Progenitor cell of endocrine pancreas (in vitro differentiated cells): ENCODE measurements at regions not wholly inside any gene's neighbourhood (a gene's known extent, or its start where the extent isn't known, plus 50 kb on each side); places are given as distances from the start of the nearest gene placed in this dataset.
"Not testable (repeated sequence)": the region's sequence is repeated elsewhere in the genome, so short reads cannot be mapped to it uniquely, and the experiment has no call there.

Experiments
- DNase-seq: peaks from one replicate; pipeline ENCODE4 v3.0.0; 2021; ENCODE audit warnings: low spot score; ENCODE audit not compliant: unreplicated experiment
- H3K27ac Mint-ChIP-seq: 2 replicates; pipeline ENCODE4 v1.8.0; 2021; ENCODE audit warnings: mild to moderate bottlenecking, moderate library complexity, mixed read lengths
- H3K27me3 Mint-ChIP-seq: 2 replicates; pipeline ENCODE4 v1.8.0; 2021; ENCODE audit warnings: mixed read lengths
- H3K36me3 Mint-ChIP-seq: 2 replicates; pipeline ENCODE4 v1.8.0; 2022; ENCODE audit warnings: mixed read lengths; ENCODE audit not compliant: insufficient read depth
- H3K4me1 Mint-ChIP-seq: 2 replicates; pipeline ENCODE4 v1.8.0; 2021; ENCODE audit warnings: low read depth, mixed read lengths
- H3K4me3 Mint-ChIP-seq: 2 replicates; pipeline ENCODE4 v1.8.0; 2021; ENCODE audit warnings: low read depth, mild to moderate bottlenecking, moderate library complexity, mixed read lengths
- H3K9me3 Mint-ChIP-seq: 2 replicates; pipeline ENCODE4 v1.8.0; 2021; ENCODE audit warnings: low read depth, mixed read lengths
- TF ChIP-seq, protein P1 (sequence below): fragments of 200-600 bp; sonication (generic); IDR thresholded peaks from one replicate; pipeline ENCODE4 v1.5.0; 2021; ENCODE audit warnings: antibody characterized with exemption, mild to moderate bottlenecking; ENCODE audit not compliant: unreplicated experiment

DNA sequence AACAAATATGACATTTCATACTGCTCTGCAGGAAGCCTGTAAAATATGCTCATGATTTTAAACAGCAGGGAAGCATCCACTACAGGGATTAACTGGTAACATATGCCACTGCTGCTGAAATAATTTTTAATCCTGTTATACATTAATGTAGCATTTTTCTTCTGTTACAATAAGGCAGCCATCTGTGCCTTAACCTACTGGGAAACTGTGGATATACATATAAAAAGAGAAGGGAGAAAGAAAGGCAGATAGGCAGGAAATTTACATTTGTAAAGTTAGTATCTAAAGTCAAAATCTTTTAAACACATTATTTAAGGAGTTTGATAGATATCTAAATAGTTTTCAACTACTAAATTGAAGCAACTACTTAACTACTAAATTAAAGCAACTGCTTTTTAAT lies 514.6 kb upstream of the KLHL4 start:
- H3K9me3 Mint-ChIP-seq: peaks cover 5% of the 10 kb centered on the region
- H3K4me1 Mint-ChIP-seq: no peaks in the 10 kb centered on the region
- H3K4me3 Mint-ChIP-seq: no peak overlapping the region
- no peaks in the 10 kb centered on the region for H3K36me3 Mint-ChIP-seq
- TF ChIP-seq, protein P1, sequence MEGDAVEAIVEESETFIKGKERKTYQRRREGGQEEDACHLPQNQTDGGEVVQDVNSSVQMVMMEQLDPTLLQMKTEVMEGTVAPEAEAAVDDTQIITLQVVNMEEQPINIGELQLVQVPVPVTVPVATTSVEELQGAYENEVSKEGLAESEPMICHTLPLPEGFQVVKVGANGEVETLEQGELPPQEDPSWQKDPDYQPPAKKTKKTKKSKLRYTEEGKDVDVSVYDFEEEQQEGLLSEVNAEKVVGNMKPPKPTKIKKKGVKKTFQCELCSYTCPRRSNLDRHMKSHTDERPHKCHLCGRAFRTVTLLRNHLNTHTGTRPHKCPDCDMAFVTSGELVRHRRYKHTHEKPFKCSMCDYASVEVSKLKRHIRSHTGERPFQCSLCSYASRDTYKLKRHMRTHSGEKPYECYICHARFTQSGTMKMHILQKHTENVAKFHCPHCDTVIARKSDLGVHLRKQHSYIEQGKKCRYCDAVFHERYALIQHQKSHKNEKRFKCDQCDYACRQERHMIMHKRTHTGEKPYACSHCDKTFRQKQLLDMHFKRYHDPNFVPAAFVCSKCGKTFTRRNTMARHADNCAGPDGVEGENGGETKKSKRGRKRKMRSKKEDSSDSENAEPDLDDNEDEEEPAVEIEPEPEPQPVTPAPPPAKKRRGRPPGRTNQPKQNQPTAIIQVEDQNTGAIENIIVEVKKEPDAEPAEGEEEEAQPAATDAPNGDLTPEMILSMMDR: no peak
- no peak for DNase-seq
- no peaks in the 10 kb centered on the region for H3K27me3 Mint-ChIP-seq
- no peak overlapping the region for H3K27ac Mint-ChIP-seq

DNA sequence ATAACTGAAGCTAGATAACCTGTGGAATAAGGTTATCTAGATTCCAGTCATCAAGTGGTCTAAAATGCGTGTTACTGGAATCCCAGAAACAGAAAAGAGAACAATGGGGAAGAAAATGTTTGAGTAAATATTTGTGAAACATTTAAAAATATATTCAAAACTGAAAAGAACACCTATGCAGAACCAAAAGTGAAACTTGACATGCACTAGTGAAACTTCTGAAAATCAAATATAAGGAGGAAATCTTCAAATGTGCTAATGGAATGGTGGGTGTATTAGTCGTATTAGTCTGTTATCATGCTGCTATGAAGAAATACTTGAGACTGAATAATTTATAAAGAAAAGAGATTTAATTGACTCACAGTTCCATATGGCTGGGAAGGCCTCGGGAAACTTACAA lies 512.4 kb upstream of the KLHL4 start:
- no peak for DNase-seq
- Mint-ChIP-seq H3K36me3 (no peaks in the 10 kb centered on the region), H3K27me3 (no peaks in the 10 kb centered on the region)

DNA sequence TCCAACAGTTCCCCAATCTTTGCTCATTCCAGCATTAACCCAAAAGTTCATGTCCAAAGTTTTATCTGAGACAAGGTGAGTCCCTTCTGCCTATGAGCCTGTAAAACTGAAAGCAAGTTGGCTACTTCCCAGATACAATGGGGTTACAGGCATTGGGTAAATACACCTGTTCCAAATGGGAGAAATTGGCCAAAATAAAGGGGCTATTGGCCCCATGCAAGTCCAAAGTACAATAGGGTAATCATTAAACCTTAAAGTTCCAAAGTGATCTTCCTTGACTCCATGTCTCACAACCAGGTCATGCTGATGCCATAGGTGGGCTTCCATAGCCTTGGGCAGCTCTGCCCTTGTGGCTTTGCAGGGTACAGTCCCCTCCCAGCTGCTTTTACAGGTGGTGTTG lies 511.7 kb upstream of the KLHL4 start:
- Mint-ChIP-seq H3K27me3 (no peaks in the 10 kb centered on the region), H3K36me3 (no peaks in the 10 kb centered on the region), H3K4me3 (no peak overlapping the region), H3K9me3 (peaks cover 5% of the 10 kb centered on the region), H3K27ac (no peak overlapping the region), H3K4me1 (no peaks in the 10 kb centered on the region)
- DNase-seq: no peak
- TF ChIP-seq, protein P1: no peak

More for the DNA sequence above, 512.4 kb upstream of the KLHL4 start:
- Mint-ChIP-seq H3K4me1 (no peaks in the 10 kb centered on the region), H3K9me3 (peaks cover 5% of the 10 kb centered on the region), H3K27ac (no peak overlapping the region), H3K4me3 (no peak overlapping the region)
- TF ChIP-seq, protein P1: no peak

DNA sequence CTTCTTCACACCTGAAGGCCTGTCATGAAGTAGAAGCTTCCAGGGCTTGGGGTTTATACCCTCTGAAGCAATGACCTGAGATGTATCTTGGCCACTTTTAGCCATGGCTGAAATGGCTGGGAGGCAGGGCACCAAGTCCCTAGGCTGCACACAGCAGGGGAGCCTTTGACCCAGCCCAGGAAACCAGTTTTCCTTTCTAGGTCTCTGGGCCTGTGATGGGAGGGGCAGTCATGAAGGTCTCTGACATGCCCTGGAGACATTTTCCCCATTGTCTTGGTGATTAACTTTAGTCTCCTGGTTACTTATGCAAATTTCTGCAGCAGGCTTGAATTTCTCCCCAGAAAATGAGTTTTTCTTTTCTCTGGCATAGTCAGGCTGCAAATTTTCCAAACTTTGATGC lies 511.0 kb upstream of the KLHL4 start:
- Mint-ChIP-seq H3K27ac (no peak overlapping the region), H3K27me3 (no peaks in the 10 kb centered on the region), H3K9me3 (peaks cover 5% of the 10 kb centered on the region), H3K4me1 (no peaks in the 10 kb centered on the region), H3K36me3 (no peaks in the 10 kb centered on the region), H3K4me3 (no peak overlapping the region)
- TF ChIP-seq, protein P1: no peak
- DNase-seq: no peak

DNA sequence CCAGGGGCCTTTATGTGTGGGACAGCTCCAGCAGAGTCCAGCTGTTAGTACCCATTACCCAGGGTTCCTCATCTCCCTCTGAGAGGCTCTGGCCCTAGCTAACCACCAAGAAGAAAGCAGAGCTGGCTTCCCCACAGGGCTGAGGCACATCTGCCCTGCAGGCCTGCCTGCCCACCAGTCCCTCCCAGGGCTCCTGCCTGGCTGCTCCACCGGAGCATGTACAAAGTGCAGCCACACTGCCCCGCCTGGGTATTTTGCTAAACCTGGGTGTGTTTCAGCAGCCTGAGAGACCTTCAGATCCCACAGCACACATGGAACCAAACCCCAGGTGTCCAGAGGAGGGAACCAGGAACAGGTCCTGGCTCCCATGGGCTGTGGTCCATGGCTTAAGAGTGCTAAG lies 500.4 kb upstream of the KLHL4 start:
- no peak for DNase-seq
- H3K36me3 Mint-ChIP-seq: no peaks in the 10 kb centered on the region
- peaks cover 14% of the 10 kb centered on the region for H3K9me3 Mint-ChIP-seq
- TF ChIP-seq, protein P1: no peak
- H3K27ac Mint-ChIP-seq: no peak overlapping the region
- H3K4me3 Mint-ChIP-seq: no peak overlapping the region
- H3K4me1 Mint-ChIP-seq: no peaks in the 10 kb centered on the region
- H3K27me3 Mint-ChIP-seq: no peaks in the 10 kb centered on the region

DNA sequence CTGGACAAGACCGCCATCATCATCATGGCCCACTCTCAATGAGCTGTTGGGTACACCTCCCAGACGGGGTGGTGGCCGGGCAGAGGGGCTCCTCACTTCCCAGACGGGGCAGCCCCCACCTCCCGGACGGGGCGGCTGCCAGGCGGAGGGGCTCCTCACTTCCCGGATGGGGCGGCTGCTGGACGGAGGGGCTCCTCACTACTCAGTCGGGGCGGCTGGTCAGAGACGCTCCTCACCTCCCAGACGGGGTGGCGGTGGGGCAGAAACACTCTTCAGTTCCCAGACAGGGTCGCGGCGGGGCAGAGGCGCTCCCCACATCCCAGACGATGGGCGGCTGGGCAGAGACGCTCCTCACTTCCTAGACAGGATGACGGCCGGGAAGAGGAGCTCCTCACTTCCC lies 484.5 kb upstream of the KLHL4 start:
- peaks cover 17% of the 10 kb centered on the region for H3K9me3 Mint-ChIP-seq
- H3K27me3 Mint-ChIP-seq, H3K27ac Mint-ChIP-seq, H3K36me3 Mint-ChIP-seq, DNase-seq, H3K4me3 Mint-ChIP-seq, H3K4me1 Mint-ChIP-seq: not testable (repeated sequence)
